Activated naive CD8-positive, alpha-beta T cell treated with anti-CD3 and anti-CD28 coated beads, Interleukin-2, amount 10 ng/mL, durations not matched to agents 7 days and 5 days (primary cell): ENCODE measurements at regions not wholly inside any gene's neighbourhood (a gene's known extent, or its start where the extent isn't known, plus 50 kb on each side); places are given as distances from the start of the nearest gene placed in this dataset.

Experiments used
- ATAC-seq: fragments of 150-1000 bp; cut with Tn5 transposase; one replicate; pipeline ENCODE4 v1.10.0; 2021; ENCODE audit warnings: low read depth, moderate library complexity
- POLR2A ChIA-PET: fragments of 350-600 bp; sonication (Branson Sonifier 250); formaldehyde crosslinking; loops from one replicate; lab custom pipeline; 2021; ENCODE audit warnings: antibody characterized with exemption; lab: Charles Lee
- DNase-seq: peaks from one replicate; pipeline ENCODE4 v3.0.0; 2021
- H3K27ac Mint-ChIP-seq: one replicate; pipeline ENCODE4 v1.8.0; 2022; ENCODE audit warnings: mild to moderate bottlenecking, mixed read lengths
- H3K27me3 Mint-ChIP-seq: one replicate; pipeline ENCODE4 v1.8.0; 2022; ENCODE audit warnings: mild to moderate bottlenecking, moderate library complexity, mixed read lengths
- H3K36me3 Mint-ChIP-seq: one replicate; pipeline ENCODE4 v1.8.0; 2021; ENCODE audit warnings: mild to moderate bottlenecking, mixed read lengths
- H3K4me1 Mint-ChIP-seq: one replicate; pipeline ENCODE4 v1.8.0; 2021; ENCODE audit warnings: mixed read lengths
- H3K4me3 Mint-ChIP-seq: one replicate; pipeline ENCODE4 v1.8.0; 2022; ENCODE audit warnings: mild to moderate bottlenecking, moderate library complexity, mixed read lengths
- H3K9me3 Mint-ChIP-seq: one replicate; pipeline ENCODE4 v1.8.0; 2021; ENCODE audit warnings: mixed read lengths

- Mint-ChIP-seq H3K36me3 (no peaks in the 10 kb centered on the region), H3K4me3 (no peak overlapping the region), H3K4me1 (no peaks in the 10 kb centered on the region), H3K27me3 (no peaks in the 10 kb centered on the region), H3K27ac (no peak overlapping the region), H3K9me3 (peaks cover 1% of the 10 kb centered on the region)
- POLR2A ChIA-PET = no interaction called here
- ATAC-seq (no peak), DNase-seq (no peak)
Measured at GRCh38 chr13:65453982-65454381, 1776.2 kb downstream of the PCDH9 start.

- DNase-seq (no peak), ATAC-seq (no peak)
- Mint-ChIP-seq H3K27me3 (no peaks in the 10 kb centered on the region), H3K36me3 (no peaks in the 10 kb centered on the region), H3K27ac (no peak overlapping the region), H3K4me1 (no peaks in the 10 kb centered on the region), H3K9me3 (peaks cover 7% of the 10 kb centered on the region), H3K4me3 (no peak overlapping the region)
- POLR2A ChIA-PET = no interaction called here
Measured at GRCh38 chr13:65445340-65445739, 1784.8 kb downstream of the PCDH9 start.

GRCh38 chr13:65435590-65435989 lies 1794.5 kb downstream of the PCDH9 start:
- no peak overlapping the region for H3K27ac Mint-ChIP-seq
- POLR2A ChIA-PET = no interaction called here
- H3K27me3 Mint-ChIP-seq = no peaks in the 10 kb centered on the region
- ATAC-seq = no peak
- no peaks in the 10 kb centered on the region for H3K36me3 Mint-ChIP-seq
- no peaks in the 10 kb centered on the region for H3K4me1 Mint-ChIP-seq
- no peak overlapping the region for H3K4me3 Mint-ChIP-seq
- DNase-seq = no peak
- peaks cover 8% of the 10 kb centered on the region for H3K9me3 Mint-ChIP-seq

DNA sequence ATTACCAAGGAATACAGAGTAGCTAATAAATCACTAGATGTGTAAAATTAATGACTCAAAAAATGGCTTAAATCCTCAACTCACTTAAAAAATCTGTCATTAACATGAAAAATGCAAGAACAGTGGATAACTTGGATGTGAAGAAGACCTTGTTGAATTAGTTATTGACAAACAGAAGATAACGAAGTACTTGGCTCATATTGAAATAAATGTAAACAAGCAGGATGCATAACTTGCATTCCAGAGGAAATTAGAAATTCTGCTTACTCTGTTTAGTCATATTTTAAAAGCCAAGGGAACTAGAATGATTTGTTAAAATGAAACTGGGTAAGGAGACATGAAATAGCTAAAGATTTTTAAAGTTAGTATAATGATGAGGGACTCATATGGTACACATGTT lies 1812.2 kb downstream of the PCDH9 start:
- H3K9me3 Mint-ChIP-seq = no peaks in the 10 kb centered on the region
- no peak overlapping the region for H3K4me3 Mint-ChIP-seq
- H3K27me3 Mint-ChIP-seq = no peaks in the 10 kb centered on the region
- POLR2A ChIA-PET = no interaction called here
- H3K27ac Mint-ChIP-seq = no peak overlapping the region
- H3K36me3 Mint-ChIP-seq = no peaks in the 10 kb centered on the region
- DNase-seq (no peak), ATAC-seq (no peak)
- no peaks in the 10 kb centered on the region for H3K4me1 Mint-ChIP-seq

- Mint-ChIP-seq H3K4me1 (no peaks in the 10 kb centered on the region), H3K36me3 (no peaks in the 10 kb centered on the region), H3K27me3 (no peaks in the 10 kb centered on the region), H3K9me3 (no peaks in the 10 kb centered on the region), H3K4me3 (no peak overlapping the region), H3K27ac (no peak overlapping the region)
- no peak for ATAC-seq
- no peak for DNase-seq
- POLR2A ChIA-PET = no interaction called here
Measured at GRCh38 chr13:65416784-65417183, 1813.4 kb downstream of the PCDH9 start.

GRCh38 chr13:65414187-65414586 lies 1815.9 kb downstream of the PCDH9 start:
- H3K36me3 Mint-ChIP-seq = no peaks in the 10 kb centered on the region
- no peaks in the 10 kb centered on the region for H3K27me3 Mint-ChIP-seq
- no peaks in the 10 kb centered on the region for H3K4me1 Mint-ChIP-seq
- H3K4me3 Mint-ChIP-seq = no peak overlapping the region
- no peak overlapping the region for H3K27ac Mint-ChIP-seq
- POLR2A ChIA-PET = no interaction called here
- no peak for DNase-seq
- H3K9me3 Mint-ChIP-seq = no peaks in the 10 kb centered on the region
- ATAC-seq = no peak

DNA sequence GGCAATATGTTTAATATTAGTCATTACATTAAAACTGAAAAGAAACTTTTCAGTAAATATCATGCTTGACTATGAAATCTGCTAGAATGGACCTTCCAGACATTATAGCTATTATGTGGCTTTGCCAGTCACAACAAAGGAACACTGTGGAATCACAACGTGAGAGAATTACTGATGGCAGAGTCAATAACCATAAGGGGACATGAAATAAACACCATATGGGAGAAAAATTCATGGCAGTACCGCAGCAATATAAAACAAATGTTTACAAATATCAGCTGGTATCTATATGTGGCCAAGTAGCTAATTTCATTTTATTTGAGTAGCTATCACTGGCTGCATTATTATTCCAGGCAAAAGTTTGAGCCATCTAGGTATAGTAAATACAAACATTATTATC lies 1818.6 kb downstream of the PCDH9 start:
- Mint-ChIP-seq H3K4me3 (no peak overlapping the region), H3K9me3 (no peaks in the 10 kb centered on the region), H3K4me1 (no peaks in the 10 kb centered on the region), H3K27ac (no peak overlapping the region), H3K36me3 (no peaks in the 10 kb centered on the region), H3K27me3 (no peaks in the 10 kb centered on the region)
- ATAC-seq = no peak
- no peak for DNase-seq
- POLR2A ChIA-PET = no interaction called here

- no peaks in the 10 kb centered on the region for H3K9me3 Mint-ChIP-seq
- DNase-seq (no peak), ATAC-seq (no peak)
Measured at GRCh38 chr13:65410791-65411190, 1819.3 kb downstream of the PCDH9 start.

DNA sequence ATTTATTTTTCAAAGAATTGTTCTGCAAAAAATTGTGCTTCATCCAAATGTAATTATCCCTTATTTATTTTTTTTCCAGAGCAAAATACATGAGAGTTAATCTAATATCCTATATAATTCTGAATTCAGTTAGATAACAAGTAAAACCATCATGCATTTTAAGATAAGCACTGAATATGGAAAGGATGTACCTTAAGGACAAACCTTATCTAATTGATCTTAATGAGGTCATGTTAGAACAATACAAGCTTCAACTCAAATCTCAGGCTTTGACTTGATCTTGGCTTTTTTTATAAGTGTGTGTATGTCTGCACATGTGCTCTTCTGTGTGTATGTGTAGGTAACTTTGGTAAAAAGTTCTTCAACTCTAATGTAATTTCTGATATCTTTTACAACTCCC lies 1828.8 kb downstream of the PCDH9 start:
- DNase-seq (no peak), ATAC-seq (no peak)
- H3K9me3 Mint-ChIP-seq = no peaks in the 10 kb centered on the region
- H3K27me3 Mint-ChIP-seq = no peaks in the 10 kb centered on the region
- H3K4me3 Mint-ChIP-seq = no peak overlapping the region
- POLR2A ChIA-PET = no interaction called here
- H3K4me1 Mint-ChIP-seq = no peaks in the 10 kb centered on the region
- H3K27ac Mint-ChIP-seq = no peak overlapping the region
- no peaks in the 10 kb centered on the region for H3K36me3 Mint-ChIP-seq

More at GRCh38 chr13:65410791-65411190, 1819.3 kb downstream of the PCDH9 start:
- no peaks in the 10 kb centered on the region for H3K36me3 Mint-ChIP-seq
- no peaks in the 10 kb centered on the region for H3K4me1 Mint-ChIP-seq
- no peak overlapping the region for H3K27ac Mint-ChIP-seq
- H3K27me3 Mint-ChIP-seq = no peaks in the 10 kb centered on the region
- POLR2A ChIA-PET = no interaction called here
- H3K4me3 Mint-ChIP-seq = no peak overlapping the region

DNA sequence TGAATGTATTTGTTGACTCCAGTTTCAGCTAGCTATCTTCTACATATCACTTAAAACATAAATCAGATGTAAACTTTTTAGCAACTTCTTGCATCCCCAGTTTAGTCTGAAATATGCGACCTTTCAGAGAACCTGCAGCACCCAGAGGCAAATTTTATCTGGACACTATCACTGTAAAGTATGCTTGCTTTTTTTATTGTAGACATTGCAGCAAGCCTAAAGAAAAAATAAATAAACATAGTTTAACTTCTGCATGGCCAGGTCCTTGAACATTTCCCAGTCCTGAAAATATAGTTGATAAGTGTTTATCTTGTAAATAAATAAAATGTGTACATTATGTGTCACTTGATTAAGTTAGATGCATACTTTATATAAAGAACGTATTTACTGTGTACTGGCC lies 1829.4 kb downstream of the PCDH9 start:
- H3K36me3 Mint-ChIP-seq = no peaks in the 10 kb centered on the region
- H3K4me3 Mint-ChIP-seq = no peak overlapping the region
- no peaks in the 10 kb centered on the region for H3K4me1 Mint-ChIP-seq
- ATAC-seq (no peak), DNase-seq (no peak)
- no peaks in the 10 kb centered on the region for H3K27me3 Mint-ChIP-seq
- no peaks in the 10 kb centered on the region for H3K9me3 Mint-ChIP-seq
- no peak overlapping the region for H3K27ac Mint-ChIP-seq
- POLR2A ChIA-PET = no interaction called here

DNA sequence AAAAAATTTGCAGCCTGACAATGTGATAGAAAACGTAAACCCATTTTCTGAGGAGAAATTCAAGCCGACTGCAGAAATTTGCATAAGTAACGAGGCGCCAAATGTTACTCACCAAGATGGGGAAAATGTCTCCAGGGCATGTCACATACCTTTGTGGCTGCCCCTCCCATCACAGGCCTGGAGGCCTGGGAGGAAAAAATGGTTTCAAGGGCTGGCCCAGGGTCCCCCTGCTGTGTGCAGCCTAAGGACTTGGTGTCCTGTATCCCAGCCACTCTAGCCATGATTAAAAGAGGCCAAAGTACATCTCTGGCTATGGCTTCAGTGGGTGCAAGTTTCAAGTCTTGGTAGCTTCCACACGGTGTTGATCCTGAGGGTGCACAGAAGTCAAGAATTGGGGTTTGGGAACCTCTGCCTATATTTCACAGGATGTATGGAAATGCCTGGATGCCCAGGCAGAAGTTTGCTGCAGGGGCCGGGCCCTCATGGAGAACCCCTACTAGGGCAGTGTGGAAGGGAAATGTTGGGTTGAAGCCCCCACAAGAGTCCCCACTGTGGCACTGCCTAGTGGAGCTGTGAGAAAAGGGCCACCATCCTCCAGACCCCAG lies 1842.3 kb downstream of the PCDH9 start:
- ATAC-seq (no peak), DNase-seq (no peak)
- Mint-ChIP-seq H3K9me3 (peaks cover 9% of the 10 kb centered on the region), H3K27me3 (no peaks in the 10 kb centered on the region), H3K27ac (no peak overlapping the region), H3K4me3 (no peak overlapping the region), H3K36me3 (no peaks in the 10 kb centered on the region), H3K4me1 (no peaks in the 10 kb centered on the region)
- POLR2A ChIA-PET = no interaction called here

- H3K4me1 Mint-ChIP-seq = no peaks in the 10 kb centered on the region
- POLR2A ChIA-PET = no interaction called here
- H3K4me3 Mint-ChIP-seq = no peak overlapping the region
- no peaks in the 10 kb centered on the region for H3K36me3 Mint-ChIP-seq
- ATAC-seq = no peak
- H3K27me3 Mint-ChIP-seq = no peaks in the 10 kb centered on the region
- no peak overlapping the region for H3K27ac Mint-ChIP-seq
- peaks cover 7% of the 10 kb centered on the region for H3K9me3 Mint-ChIP-seq
- no peak for DNase-seq
Measured at GRCh38 chr13:65378943-65379519, 1851.1 kb downstream of the PCDH9 start.

DNA sequence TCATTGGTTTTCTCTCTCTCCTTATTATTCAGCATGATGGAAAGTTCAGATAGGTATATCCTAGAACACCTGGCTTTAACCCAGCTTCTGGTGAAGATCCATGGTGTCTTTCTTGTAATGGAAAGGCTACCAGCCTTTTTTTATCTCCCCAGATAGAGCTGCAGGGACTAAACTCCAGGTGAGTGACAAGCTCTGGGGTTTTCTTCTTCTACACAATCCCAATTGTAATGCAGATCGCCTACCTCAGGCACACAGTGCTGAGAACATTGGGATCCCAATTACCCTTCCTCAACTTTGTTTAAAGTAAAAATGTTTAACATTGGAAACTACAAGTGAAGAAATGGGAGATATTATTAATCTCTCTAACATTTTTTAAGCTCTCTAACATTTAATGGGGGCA lies 1851.7 kb downstream of the PCDH9 start:
- DNase-seq = no peak
- Mint-ChIP-seq H3K27me3 (no peaks in the 10 kb centered on the region), H3K36me3 (no peaks in the 10 kb centered on the region), H3K9me3 (peaks cover 7% of the 10 kb centered on the region), H3K27ac (no peak overlapping the region), H3K4me3 (no peak overlapping the region), H3K4me1 (no peaks in the 10 kb centered on the region)
- POLR2A ChIA-PET = no interaction called here
- ATAC-seq = no peak

DNA sequence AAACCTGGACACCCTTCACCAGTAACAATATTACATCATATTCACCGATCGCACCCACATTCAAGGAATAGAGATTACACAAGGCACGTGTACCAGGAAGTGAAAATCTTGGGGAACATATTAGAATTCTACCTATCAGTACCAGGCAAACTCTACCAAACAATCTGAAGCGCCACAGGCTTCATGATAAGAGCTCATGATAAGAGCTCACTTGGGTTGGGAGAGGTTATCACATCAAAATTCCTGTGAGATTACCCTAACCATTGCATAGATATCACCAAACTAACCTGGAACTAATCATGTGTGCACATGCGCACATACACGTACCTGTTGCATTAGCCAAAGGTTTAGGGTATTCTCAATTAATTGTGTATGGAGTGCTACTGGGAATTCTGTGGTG lies 1861.3 kb downstream of the PCDH9 start:
- Mint-ChIP-seq H3K27me3 (no peaks in the 10 kb centered on the region), H3K27ac (no peak overlapping the region), H3K36me3 (no peaks in the 10 kb centered on the region), H3K4me1 (no peaks in the 10 kb centered on the region), H3K9me3 (peaks cover 2% of the 10 kb centered on the region), H3K4me3 (no peak overlapping the region)
- DNase-seq = no peak
- POLR2A ChIA-PET = no interaction called here
- no peak for ATAC-seq
